HG03521 (cell line): ENCODE measurements at regions not wholly inside any gene's neighbourhood (a gene's known extent, or its start where the extent isn't known, plus 50 kb on each side); places are given as distances from the start of the nearest gene placed in this dataset.
A peak's percentile ranks its signal among the peaks of the same experiment; 100 is the strongest.
"Not testable (repeated sequence)": the region's sequence is repeated elsewhere in the genome, so short reads cannot be mapped to it uniquely, and the experiment has no call there.

Experiments used
- ATAC-seq: cut with Tn5 transposase; IDR thresholded peaks from one replicate; pipeline ENCODE4 v1.9.1; 2021; ENCODE audit warnings: mild to moderate bottlenecking, moderate library complexity; ENCODE audit not compliant: unreplicated experiment

- no peak for ATAC-seq
Observed at GRCh38 chr2:31813016-31813415, 197.8 kb downstream of the MEMO1 start.

DNA sequence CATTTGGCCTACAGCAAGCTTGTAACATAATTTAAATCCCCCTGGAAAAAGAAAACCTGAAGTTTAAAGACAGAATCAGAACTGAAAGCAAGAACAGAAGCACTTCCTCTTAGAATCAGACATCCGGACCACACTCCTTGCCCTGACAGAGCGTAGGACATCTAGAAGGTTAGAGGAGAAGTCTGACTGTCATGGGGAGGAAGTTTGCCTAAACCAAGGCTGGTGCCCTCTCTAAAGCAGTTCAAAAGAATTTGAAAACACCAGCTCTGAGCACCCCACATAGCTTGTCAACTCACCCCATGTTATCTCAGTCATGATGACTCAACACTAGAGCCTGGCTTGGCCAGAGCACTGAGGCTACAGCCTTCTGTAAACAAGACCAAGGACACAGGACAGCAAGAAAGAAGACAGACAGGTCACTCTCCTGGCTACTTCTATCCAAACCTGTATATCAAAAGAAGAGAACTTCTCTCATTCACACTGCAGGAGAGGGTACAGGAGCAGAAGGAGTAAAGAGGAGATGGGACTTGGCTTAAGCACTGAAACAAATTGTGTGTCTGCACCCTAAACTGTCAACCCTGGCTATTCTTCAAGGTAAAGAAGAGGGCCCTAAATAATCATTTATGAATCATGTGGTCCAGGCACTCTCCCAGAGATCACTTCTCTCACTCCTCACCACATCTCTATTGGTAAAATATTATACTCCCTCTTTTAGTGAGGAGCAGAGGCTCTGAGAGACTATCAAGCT, 198.6 kb downstream of the MEMO1 start:
- peak; percentile 99 for ATAC-seq

GRCh38 chr2:31811482-31811881, 199.3 kb downstream of the MEMO1 start:
- no peak for ATAC-seq

DNA sequence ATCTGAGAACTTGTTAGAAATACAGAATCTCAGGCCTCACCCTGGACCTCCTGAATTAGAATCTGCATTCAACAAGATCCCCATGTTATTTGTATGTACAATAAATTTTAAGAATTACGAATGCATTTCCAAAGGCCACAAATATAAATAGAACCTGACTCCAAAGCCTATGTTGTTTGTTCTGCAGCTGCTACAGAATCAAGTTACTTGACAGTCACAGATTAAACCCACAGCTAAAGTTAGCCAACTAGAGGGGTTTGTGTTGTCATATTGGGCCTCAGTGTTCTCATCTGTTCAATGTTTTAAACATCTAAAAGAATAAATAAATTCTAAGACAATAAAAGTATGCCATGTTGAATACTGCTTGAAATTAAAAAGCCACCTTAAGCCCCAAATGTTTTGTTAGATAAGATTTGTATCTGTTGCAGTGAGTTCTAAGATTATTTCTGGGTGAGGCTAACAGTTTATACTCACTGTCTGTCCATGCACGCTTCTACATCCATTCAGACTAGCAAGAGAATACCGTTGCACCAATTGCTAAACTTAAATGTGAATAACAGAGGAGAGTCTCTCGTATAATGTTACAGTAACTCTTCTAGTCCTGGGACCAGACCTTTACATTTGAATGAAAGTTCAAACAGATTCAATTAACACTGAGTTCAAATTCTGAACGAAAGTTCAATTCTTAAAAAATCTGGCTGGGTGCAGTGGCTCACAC, 200.4 kb downstream of the MEMO1 start:
- ATAC-seq: no peak

- no peak for ATAC-seq
Observed at GRCh38 chr2:31805688-31806087, 205.1 kb downstream of the MEMO1 start.

GRCh38 chr2:31803481-31804153, 207.2 kb downstream of the MEMO1 start:
- ATAC-seq: not testable (repeated sequence)

DNA sequence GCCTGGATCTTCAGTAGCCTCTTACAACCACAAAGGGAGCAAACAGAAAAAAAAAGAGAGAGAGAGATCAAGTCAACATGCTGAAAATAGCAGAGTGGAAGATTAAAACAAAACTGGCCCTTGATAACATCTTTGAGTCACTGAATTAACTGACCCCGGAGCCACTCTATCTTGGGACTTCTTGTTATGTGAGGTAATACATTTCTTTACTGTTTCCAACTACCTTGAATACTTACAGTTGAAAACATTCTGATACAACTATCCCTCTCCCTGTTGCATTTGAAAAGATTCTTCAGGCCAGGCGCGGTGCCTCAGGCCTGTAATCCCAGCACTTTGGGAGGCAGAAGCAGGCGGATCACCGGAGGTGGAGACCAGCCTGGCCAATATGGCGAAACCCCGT, 208.1 kb downstream of the MEMO1 start:
- no peak for ATAC-seq

DNA sequence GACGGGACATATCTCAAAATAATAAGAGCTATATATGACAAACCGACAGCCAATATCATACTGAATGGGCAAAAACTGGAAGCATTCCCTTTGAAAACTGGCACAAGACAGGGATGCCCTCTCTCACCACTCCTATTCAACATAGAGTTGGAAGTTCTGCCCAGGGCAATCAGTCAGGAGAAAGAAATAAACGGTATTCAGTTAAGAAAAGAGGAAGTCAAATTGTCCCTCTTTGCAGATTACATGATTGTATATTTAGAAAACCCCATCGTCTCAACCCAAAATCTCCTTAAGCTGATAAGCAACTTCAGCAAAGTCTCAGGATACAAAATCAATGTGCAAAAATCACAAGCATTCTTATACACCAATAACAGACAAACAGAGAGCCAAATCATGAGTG, 211.5 kb downstream of the MEMO1 start:
- ATAC-seq: not testable (repeated sequence)

- ATAC-seq: no peak
Observed at GRCh38 chr2:31788273-31788672, 207.5 kb upstream of the SRD5A2 start.

- no peak for ATAC-seq
Observed at GRCh38 chr2:31785876-31786275, 205.1 kb upstream of the SRD5A2 start.

GRCh38 chr2:31784868-31785267, 204.1 kb upstream of the SRD5A2 start:
- no peak for ATAC-seq

DNA sequence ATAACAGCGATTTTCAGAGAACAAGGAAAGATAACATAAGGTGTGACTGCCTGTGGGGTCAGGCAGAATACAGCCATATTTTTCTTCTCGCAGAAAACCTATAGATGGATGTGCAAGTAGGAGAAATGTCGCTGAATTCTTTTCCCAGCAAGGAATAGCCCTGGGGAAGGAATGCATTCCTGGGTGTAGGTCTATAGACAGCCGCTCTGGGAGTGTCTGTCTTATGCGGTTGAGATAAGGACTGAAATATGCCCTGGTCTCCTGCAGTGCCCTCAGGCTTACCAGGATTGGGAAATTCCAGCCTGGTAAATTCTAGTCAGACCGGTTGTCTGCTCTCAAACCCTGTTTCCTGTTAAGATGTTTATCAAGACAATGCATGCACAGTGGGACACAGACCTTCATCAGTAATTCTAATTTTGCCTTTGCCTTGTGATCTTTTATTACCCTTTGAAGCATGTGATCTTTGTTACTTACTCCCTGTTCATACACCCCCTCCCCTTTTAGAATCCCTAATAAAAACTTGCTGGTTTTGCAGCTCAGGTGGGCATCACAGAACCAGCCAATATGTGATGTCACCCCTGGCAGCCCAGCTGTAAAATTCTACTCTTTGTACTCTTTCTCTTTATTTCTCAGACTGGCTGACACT, 202.8 kb upstream of the SRD5A2 start:
- not testable (repeated sequence) for ATAC-seq

DNA sequence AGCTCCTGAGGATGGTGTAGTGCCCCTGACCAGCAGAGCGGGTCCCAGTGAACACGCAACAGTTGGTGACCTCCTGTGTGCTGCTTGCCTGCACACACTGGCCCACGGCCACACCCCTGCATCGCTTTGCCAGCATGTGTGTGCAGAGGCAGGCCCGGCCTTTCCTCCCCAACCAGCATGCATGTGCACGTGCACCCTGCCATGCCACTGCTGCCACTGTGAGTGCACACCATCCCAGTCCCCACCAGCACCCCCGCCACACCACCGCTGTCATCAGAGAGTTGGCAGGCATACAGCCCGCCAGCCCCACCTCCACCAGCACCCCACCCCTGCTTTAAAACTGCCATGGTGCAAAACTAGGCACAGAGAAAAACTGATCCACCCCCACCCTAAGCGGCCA, 197.4 kb upstream of the SRD5A2 start:
- no peak for ATAC-seq

DNA sequence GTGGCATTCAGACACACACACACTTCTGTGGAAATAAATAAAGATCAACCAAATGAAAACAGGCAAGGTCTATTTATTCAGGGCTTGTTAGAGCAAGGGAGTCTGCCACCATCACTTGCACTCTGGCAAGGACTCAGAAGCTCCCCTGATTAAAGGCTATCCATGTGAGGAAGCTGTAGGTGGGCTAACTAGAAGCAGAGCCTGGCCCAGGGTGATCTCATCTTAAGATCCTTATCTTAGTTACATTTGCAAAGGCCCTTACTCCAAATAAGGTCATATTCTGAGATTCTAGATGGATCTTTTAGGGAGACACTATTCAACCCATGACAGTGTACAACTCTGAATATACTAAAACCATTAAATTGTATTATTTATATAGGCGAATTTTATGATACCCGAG, 190.0 kb upstream of the SRD5A2 start:
- no peak for ATAC-seq

- no peak for ATAC-seq
Observed at GRCh38 chr2:31765078-31765945, 184.6 kb upstream of the SRD5A2 start.

DNA sequence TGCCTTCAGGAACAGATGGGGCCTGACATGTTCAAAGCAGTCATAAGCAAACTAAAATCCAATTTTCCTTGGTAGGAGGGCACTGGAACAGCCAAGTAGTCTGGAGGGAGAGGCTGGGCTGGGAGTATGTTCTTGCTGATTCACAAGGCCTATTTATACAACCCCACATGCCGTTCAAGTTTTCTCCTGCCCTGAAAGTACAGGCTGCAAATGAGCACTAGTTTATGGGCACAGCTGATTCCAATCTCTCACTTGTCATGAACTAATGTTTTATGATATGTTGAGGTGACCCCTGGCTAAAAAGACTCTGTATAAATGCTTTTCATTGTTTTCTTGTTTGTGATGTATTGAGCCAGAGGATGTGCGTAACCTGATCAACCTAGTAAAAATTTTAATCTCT, 183.4 kb upstream of the SRD5A2 start:
- ATAC-seq: no peak

- ATAC-seq: no peak
Observed at GRCh38 chr2:31762085-31762484, 181.3 kb upstream of the SRD5A2 start.

DNA sequence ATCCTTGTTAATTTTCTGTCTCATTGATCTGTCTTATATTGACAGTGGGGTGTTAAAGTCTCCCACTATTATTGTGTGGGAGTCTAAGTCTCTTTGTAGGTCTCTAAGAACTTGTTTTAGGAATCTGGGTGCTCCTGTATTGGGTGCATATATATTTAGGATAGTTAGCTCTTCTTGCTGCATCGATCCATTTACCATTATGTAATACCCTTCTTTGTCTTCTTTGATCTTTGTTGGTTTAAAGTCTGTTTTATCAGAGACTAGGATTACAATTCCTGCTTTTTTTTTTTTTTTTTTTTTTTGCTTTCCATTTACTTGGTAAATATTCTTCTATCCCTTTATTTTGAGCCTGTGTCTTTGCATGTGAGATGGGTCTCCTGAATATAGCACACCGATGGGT, 176.6 kb upstream of the SRD5A2 start:
- not testable (repeated sequence) for ATAC-seq

- not testable (repeated sequence) for ATAC-seq
Observed at GRCh38 chr2:31748746-31749145, 168.0 kb upstream of the SRD5A2 start.

DNA sequence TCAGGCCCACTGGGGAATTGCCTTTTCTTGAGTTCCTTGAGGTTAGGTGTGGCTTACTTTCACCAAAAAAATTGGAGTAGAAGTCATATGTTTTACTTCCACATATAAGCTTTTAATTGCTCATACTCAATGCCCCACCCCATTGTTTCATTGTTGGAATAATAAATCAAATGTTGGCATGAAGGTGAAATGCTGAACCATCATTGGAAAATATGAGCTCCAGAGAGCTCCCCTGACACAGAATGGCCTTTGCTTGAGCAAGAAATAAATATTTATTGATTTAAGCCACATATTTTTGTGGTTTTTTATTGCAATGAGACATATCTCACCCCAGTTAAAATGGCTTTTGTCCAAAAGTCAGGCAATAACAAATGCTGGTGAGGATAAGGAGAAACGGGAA, 167.3 kb upstream of the SRD5A2 start:
- ATAC-seq: no peak
